PFSK-1 (cell line): ENCODE measurements at regions not wholly inside any gene's neighbourhood (a gene's known extent, or its start where the extent isn't known, plus 50 kb on each side); places are given as distances from the start of the nearest gene placed in this dataset.

Source experiments
- FOXP2 ChIP-seq: optimal IDR thresholded peaks from 2 replicates; pipeline ENCODE3; 2011; ENCODE audit warnings: borderline replicate concordance, control low read depth, inconsistent platforms; ENCODE audit not compliant: insufficient read depth; ENCODE audit errors: extremely low read length, extremely low read depth
- POLR2AphosphoS5 ChIP-seq: IDR thresholded peaks from 2 replicates; pipeline ENCODE4 v1.6.1; 2012; ENCODE audit warnings: low read depth, mild to moderate bottlenecking, control low read depth, low read length, moderate library complexity
- REST ChIP-seq, 2 experiments: IDR thresholded peaks; 2 replicates each; pipeline versions ENCODE4 v1.6.1 to v1.8.0; 2011 to 2012; ENCODE audit warnings: low read depth in 2 of 2, low read length in 2 of 2, control low read depth in 1 of 2, inconsistent platforms in 1 of 2, mild to moderate bottlenecking in 1 of 2, moderate library complexity in 1 of 2; ENCODE audit not compliant: insufficient read depth in 1 of 2
- SIN3A ChIP-seq: IDR thresholded peaks from 2 replicates; pipeline ENCODE4 v1.6.1; 2012; ENCODE audit warnings: mild to moderate bottlenecking, low read length, moderate library complexity, borderline replicate concordance; ENCODE audit not compliant: insufficient read depth
- TAF1 ChIP-seq: IDR thresholded peaks from 2 replicates; pipeline ENCODE4 v1.6.1; 2012; ENCODE audit warnings: low read length, control low read depth, borderline replicate concordance; ENCODE audit not compliant: insufficient read depth

- TF ChIP-seq SIN3A (no peak), TAF1 (no peak), REST (IDR thresholded peaks at IDR 0.05; ENCODE audit: insufficient read depth in 1 of 2, low read depth in 2 of 2, low read length in 2 of 2) (no peak), FOXP2 (no peak), POLR2AphosphoS5 (no peak)
These were observed 725.1 kb upstream of the CDH7 start for GRCh38 chr18:65025756-65026155.

- TF ChIP-seq REST (IDR thresholded peaks at IDR 0.05; ENCODE audit: insufficient read depth in 1 of 2, low read depth in 2 of 2, low read length in 2 of 2) (no peak), TAF1 (no peak), POLR2AphosphoS5 (no peak), SIN3A (no peak), FOXP2 (no peak)
These were observed 729.8 kb upstream of the CDH7 start for GRCh38 chr18:65021021-65021420.

GRCh38 chr18:65018184-65018583, 732.6 kb upstream of the CDH7 start:
- no peak for TF ChIP-seq SIN3A
- TF ChIP-seq POLR2AphosphoS5, result no peak
- no peak for TF ChIP-seq REST (IDR thresholded peaks at IDR 0.05; ENCODE audit: insufficient read depth in 1 of 2, low read depth in 2 of 2, low read length in 2 of 2)
- no peak for TF ChIP-seq FOXP2
- no peak for TF ChIP-seq TAF1

GRCh38 chr18:65017372-65017760, 733.4 kb upstream of the CDH7 start:
- TF ChIP-seq POLR2AphosphoS5, result no peak
- no peak for TF ChIP-seq SIN3A
- no peak for TF ChIP-seq TAF1
- TF ChIP-seq FOXP2, result no peak
- TF ChIP-seq REST (IDR thresholded peaks at IDR 0.05; ENCODE audit: insufficient read depth in 1 of 2, low read depth in 2 of 2, low read length in 2 of 2), result no peak

- TF ChIP-seq TAF1, result no peak
- no peak for TF ChIP-seq POLR2AphosphoS5
- no peak for TF ChIP-seq SIN3A
- TF ChIP-seq FOXP2, result no peak
- TF ChIP-seq REST (IDR thresholded peaks at IDR 0.05; ENCODE audit: insufficient read depth in 1 of 2, low read depth in 2 of 2, low read length in 2 of 2), result no peak
These were observed 734.0 kb upstream of the CDH7 start for GRCh38 chr18:65016631-65017371.
